HepG2 (cell line): ENCODE measurements at regions not wholly inside any gene's neighbourhood (a gene's known extent, or its start where the extent isn't known, plus 50 kb on each side); places are given as distances from the start of the nearest gene placed in this dataset.

Experiments
- ARID4A ChIP-seq: sonication (generic); formaldehyde crosslinking; IDR thresholded peaks from 2 replicates; pipeline ENCODE4 v1.5.0; 2020; ENCODE audit warnings: mild to moderate bottlenecking, missing genetic modification reagents, borderline replicate concordance
- ARNT2 ChIP-seq: sonication (generic); formaldehyde crosslinking; IDR thresholded peaks from 2 replicates; pipeline ENCODE4 v1.8.0; 2022; ENCODE audit warnings: mild to moderate bottlenecking, low read depth, missing genetic modification reagents, moderate library complexity
- ATF2 ChIP-seq: sonication (generic); formaldehyde crosslinking; IDR thresholded peaks from 2 replicates; pipeline ENCODE4 v1.4.0; 2020; ENCODE audit warnings: missing genetic modification reagents
- BCLAF1 ChIP-seq: fragments of 450-650 bp; IDR thresholded peaks from 2 replicates; pipeline ENCODE4 v1.6.1; 2017; ENCODE audit warnings: mild to moderate bottlenecking
- CREBL2 ChIP-seq: sonication (generic); formaldehyde crosslinking; IDR thresholded peaks from 2 replicates; pipeline ENCODE4 v1.8.1; 2023; ENCODE audit warnings: missing genetic modification reagents, mild to moderate bottlenecking, borderline replicate concordance
- EED ChIP-seq: sonication (generic); formaldehyde crosslinking; IDR thresholded peaks from 2 replicates; pipeline ENCODE4 v1.5.0; 2020; ENCODE audit warnings: mild to moderate bottlenecking, missing genetic modification reagents
- MTA3 ChIP-seq: sonication (generic); formaldehyde crosslinking; IDR thresholded peaks from 2 replicates; pipeline ENCODE4 v1.4.0; 2020; ENCODE audit warnings: missing genetic modification reagents
- PITX1 ChIP-seq: sonication (generic); formaldehyde crosslinking; IDR thresholded peaks from 2 replicates; pipeline ENCODE4 v1.5.1; 2020; ENCODE audit warnings: mild to moderate bottlenecking, missing genetic modification reagents
- TGIF2 ChIP-seq: IDR thresholded peaks from 2 replicates; pipeline ENCODE4 v1.6.1; 2016; ENCODE audit warnings: control low read depth, missing compliant biosample characterization
- ZBTB21 ChIP-seq: sonication (generic); formaldehyde crosslinking; IDR thresholded peaks from 2 replicates; pipeline ENCODE4 v1.4.0; 2020; ENCODE audit warnings: missing genetic modification reagents
- ZNF18 ChIP-seq: sonication (generic); formaldehyde crosslinking; IDR thresholded peaks from 2 replicates; pipeline ENCODE4 v1.8.0; 2022; ENCODE audit warnings: mild to moderate bottlenecking, missing genetic modification reagents; ENCODE audit not compliant: insufficient replicate concordance
- ZNF572 ChIP-seq: sonication (generic); formaldehyde crosslinking; IDR thresholded peaks from 2 replicates; pipeline ENCODE4 v1.5.1; 2020; ENCODE audit warnings: mild to moderate bottlenecking, missing genetic modification reagents
- ZSCAN9 ChIP-seq: IDR thresholded peaks from 2 replicates; pipeline ENCODE4 v1.6.1; 2016; ENCODE audit warnings: borderline replicate concordance

- TF ChIP-seq ATF2 (CRISPR knock-in tag), result no peak
- no peak for TF ChIP-seq ZNF18 (CRISPR knock-in tag)
- TF ChIP-seq MTA3, result no peak
- TF ChIP-seq TGIF2 (CRISPR knock-in tag), result no peak
- TF ChIP-seq PITX1 (CRISPR knock-in tag), result peak; percentile 96
- TF ChIP-seq ARNT2 (CRISPR knock-in tag), result no peak; the same call in 1 of the 2 replicates
- no peak for TF ChIP-seq ZBTB21 (CRISPR knock-in tag)
- peak; percentile 59; the same call in 1 of the 2 replicates for TF ChIP-seq ZNF572 (CRISPR knock-in tag)
- no peak for TF ChIP-seq BCLAF1
- TF ChIP-seq ZSCAN9 (CRISPR knock-in tag), result 0 out of 2 replicates have a peak, but pooled peaks have one; percentile 54
- TF ChIP-seq CREBL2, result no peak
- no peak for TF ChIP-seq EED
- TF ChIP-seq ARID4A (CRISPR knock-in tag), result peak; percentile 22; the same call in 1 of the 2 replicates
These were observed 92.2 kb downstream of the TEX51 start (continued) for GRCh38 chr2:126990605-126991532.
